Upper lobe of left lung (tissue), 4 donors: ENCODE measurements at regions not wholly inside any gene's neighbourhood (a gene's known extent, or its start where the extent isn't known, plus 50 kb on each side); places are given as distances from the start of the nearest gene placed in this dataset.
"Not testable (repeated sequence)": the region's sequence is repeated elsewhere in the genome, so short reads cannot be mapped to it uniquely, and the experiment has no call there.

Source experiments
- CTCF ChIP-seq, 6 experiments: fragments of 450-650 bp in 4 of 6; fragments of 200-600 bp in 2 of 6; sonication (generic) in 2 of 6; IDR thresholded peaks; one replicate each; pipeline ENCODE4 v1.5.1; 2016 to 2019; ENCODE audit warnings: antibody characterized with exemption in 6 of 6
- POLR2A ChIP-seq, 4 donors: fragments of 450-650 bp; IDR thresholded peaks; one replicate each; pipeline ENCODE4 v1.5.1; 2016 to 2017; ENCODE audit warnings: antibody characterized with exemption in 4 of 4, mild to moderate bottlenecking in 2 of 4

DNA sequence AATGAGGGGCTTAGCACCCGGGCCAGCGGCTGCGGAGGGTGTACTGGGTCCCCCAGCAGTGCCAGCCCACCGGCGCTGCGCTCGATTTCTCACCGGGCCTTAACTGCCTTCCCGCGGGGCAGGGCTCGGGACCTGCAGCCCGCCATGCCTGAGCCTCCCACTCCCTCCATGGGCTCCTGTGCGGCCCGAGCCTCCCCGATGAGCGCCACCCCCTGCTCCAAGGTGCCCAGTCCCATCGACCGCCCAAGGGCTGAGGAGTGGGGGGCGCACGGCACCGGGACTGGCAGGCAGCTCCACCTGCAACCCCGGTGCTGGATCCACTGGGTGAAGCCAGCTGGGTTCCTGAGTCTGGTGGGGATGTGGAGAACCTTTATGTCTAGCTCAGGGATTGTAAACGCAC lies 85.0 kb upstream of the TSC22D2 start:
- TF ChIP-seq CTCF, POLR2A (IDR thresholded peaks at IDR 0.05): not testable (repeated sequence)
